Panc1 (cell line): ENCODE measurements at regions not wholly inside any gene's neighbourhood (a gene's known extent, or its start where the extent isn't known, plus 50 kb on each side); places are given as distances from the start of the nearest gene placed in this dataset.

Experiments used
- CTCF ChIP-seq: fragments of 450-650 bp; IDR thresholded peaks from 2 replicates; pipeline ENCODE4 v1.5.1; 2017; ENCODE audit warnings: mild to moderate bottlenecking
- POLR2AphosphoS5 ChIP-seq: IDR thresholded peaks from 2 replicates; pipeline ENCODE4 v1.6.1; 2012; ENCODE audit warnings: mild to moderate bottlenecking, low read depth, low read length, moderate library complexity
- TCF7L2 ChIP-seq: IDR thresholded peaks from 2 replicates; pipeline ENCODE4 v1.6.1; 2011; ENCODE audit warnings: mild to moderate bottlenecking, low read depth, low read length, inconsistent platforms

- TF ChIP-seq POLR2AphosphoS5 (no peak), CTCF (no peak), TCF7L2 (no peak)
These were observed 70.8 kb downstream of the KCNA5 start for GRCh38 chr12:5114436-5114835.
